ENCODE measurements at regions not wholly inside any gene's neighbourhood (a gene's known extent, or its start where the extent isn't known, plus 50 kb on each side); places are given as distances from the start of the nearest gene placed in this dataset.

DNA sequence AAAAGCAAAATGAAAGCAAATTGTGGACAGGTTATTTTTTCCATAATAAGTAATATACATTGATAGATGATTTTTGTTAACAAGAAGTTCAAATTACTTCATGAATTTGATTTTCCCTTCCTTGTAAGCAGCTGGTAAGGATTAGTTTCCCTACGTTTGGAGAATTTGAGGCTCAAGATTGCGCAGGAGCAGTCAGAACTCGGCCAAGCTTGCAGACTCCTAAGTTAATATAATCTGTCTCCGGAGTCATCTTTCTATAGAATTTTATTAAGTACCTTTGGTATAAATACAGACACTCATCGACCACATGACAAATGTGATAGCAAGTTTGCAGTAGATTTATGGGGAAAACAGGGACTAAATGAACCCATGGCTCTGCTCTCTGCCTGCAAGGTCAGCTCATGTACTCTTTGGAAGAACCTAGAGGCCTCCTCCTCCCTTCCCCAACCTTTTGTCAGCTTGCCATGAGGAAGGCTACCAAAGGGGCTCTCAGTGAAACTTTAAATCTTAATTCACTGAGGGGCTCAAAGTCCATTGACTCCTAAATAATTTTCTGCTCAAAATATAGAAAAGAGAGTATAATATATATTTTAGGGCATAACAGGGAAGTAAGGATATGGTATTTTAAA lies 89.2 kb upstream of the CTTNBP2 start:
- 3% methylated on average over 5 of the region's 5 CpGs for WGBS (ENCODE audit: insufficient coverage, insufficient replicate concordance, low lambda C conversion rate, missing lambda C conversion rate)
- CTCF ChIA-PET, result no interaction called here
- TF ChIP-seq SREBF1 (IDR thresholded peaks at IDR 0.05; ENCODE audit: low read length), result no peak
- no peak for TF ChIP-seq ZBED1 (IDR thresholded peaks at IDR 0.05; ENCODE audit: borderline replicate concordance)
- no peak for TF ChIP-seq ZNF622 (IDR thresholded peaks at IDR 0.05)
- no peak for TF ChIP-seq PRDM15 (CRISPR knock-in tag; IDR thresholded peaks at IDR 0.05)
- no peak for TF ChIP-seq BCL11A (IDR thresholded peaks at IDR 0.05; ENCODE audit: low read depth, low read length)
- TF ChIP-seq RAD51 (IDR thresholded peaks at IDR 0.05), result no peak
- TF ChIP-seq STAT3 (IDR thresholded peaks at IDR 0.05; ENCODE audit: low read depth, low read length), result no peak
- TF ChIP-seq IKZF2 (IDR thresholded peaks at IDR 0.05), result no peak
- TF ChIP-seq YBX1 (IDR thresholded peaks at IDR 0.05), result no peak
- no peak for TF ChIP-seq BACH1 (IDR thresholded peaks at IDR 0.05; ENCODE audit: borderline replicate concordance)
- no peak for TF ChIP-seq EP300 (IDR thresholded peaks at IDR 0.05; ENCODE audit: borderline replicate concordance in 1 of 2, control insufficient read depth in 1 of 2, low read depth in 2 of 2, low read length in 2 of 2)
- no peak for TF ChIP-seq CREB1 (IDR thresholded peaks at IDR 0.05; ENCODE audit: low read depth)
- no peak for TF ChIP-seq USF1 (IDR thresholded peaks at IDR 0.05; ENCODE audit: borderline replicate concordance, extremely low read length, insufficient read depth, low read depth, low read length)
- no peak for TF ChIP-seq NFXL1 (IDR thresholded peaks at IDR 0.05; ENCODE audit: borderline replicate concordance)
- no peak for TF ChIP-seq TCF12 (IDR thresholded peaks at IDR 0.05; ENCODE audit: low read depth, low read length)
- no peak for TF ChIP-seq TBL1XR1 (IDR thresholded peaks at IDR 0.05; ENCODE audit: low read depth, low read length)
- TF ChIP-seq NR2C1 (IDR thresholded peaks at IDR 0.05), result no peak
- Histone ChIP-seq H3K27ac (ENCODE audit: control insufficient read depth, insufficient read depth) (no peak overlapping the region), H3K36me3 (ENCODE audit: control insufficient read depth in 2 of 2, insufficient read depth in 2 of 2, low read length in 1 of 2) (no peaks in the 10 kb centered on the region), H3K9ac (ENCODE audit: control insufficient read depth, insufficient read depth, low read length) (no peak overlapping the region), H3K27me3 (replicated peaks in 1 of 2; ENCODE audit: control insufficient read depth in 2 of 2, insufficient read depth in 2 of 2, low read length in 1 of 2) (no peaks in the 10 kb centered on the region), H3K9me3 (replicated peaks; ENCODE audit: control insufficient read depth, insufficient read depth, low read length) (no peaks in the 10 kb centered on the region), H2AFZ (ENCODE audit: control insufficient read depth, low read depth, low read length) (no peak overlapping the region), H3K4me1 (ENCODE audit: control insufficient read depth, insufficient read depth, low read length) (no peaks in the 10 kb centered on the region), H3K4me2 (ENCODE audit: control insufficient read depth, insufficient read depth) (no peak overlapping the region), H4K20me1 (ENCODE audit: control insufficient read depth, insufficient read depth) (no peaks in the 10 kb centered on the region), H3K4me3 (no peak overlapping the region), H3K79me2 (ENCODE audit: control insufficient read depth, insufficient read depth, low read length) (no peaks in the 10 kb centered on the region)
- RAD21 ChIA-PET (ENCODE audit: unreplicated experiment), result no interaction called here
- in situ Hi-C loops (cut with MboI), result no loop called here
- SMC1A ChIA-PET (ENCODE audit: uncharacterized antibody, unreplicated experiment), result interaction anchor here (0.8 kb wide), 1 partner anchor 7 kb away, joined by 3 read pairs; no protein-coding TSS in a partner anchor
- ATAC-seq, result no peak
- POLR2A ChIA-PET, result no interaction called here
- intact Hi-C loops (cut with micrococcal nuclease; ENCODE audit: unreplicated experiment), result no loop called here
- BruUV-seq (replicated peaks), result no TSS peak
- no peak for DNase-seq (ENCODE audit: low read depth, low spot score)
- no peak for FAIRE-seq
